ENCODE measurements at regions not wholly inside any gene's neighbourhood (a gene's known extent, or its start where the extent isn't known, plus 50 kb on each side); places are given as distances from the start of the nearest gene placed in this dataset.

- BruUV-seq (replicated peaks): no TSS peak
- Histone ChIP-seq H2AFZ (ENCODE audit: low read depth, low read length) (no peak overlapping the region), H3K27me3 (ENCODE audit: control insufficient read depth in 2 of 2, insufficient read depth in 2 of 2, low read length in 2 of 2) (0 out of 5 replicates have a peak, but pooled peaks cover 0 to 5% of the 10 kb centered on the region in 2 experiments), H3K9me1 (ENCODE audit: control insufficient read depth, insufficient read depth, low read length) (no peaks in the 10 kb centered on the region), H3K4me3 (no peak overlapping the region), H4K20me1 (replicated peaks; ENCODE audit: control insufficient read depth, insufficient read depth, low read length) (no peaks in the 10 kb centered on the region), H3K36me3 (ENCODE audit: control insufficient read depth, insufficient read depth, low read length) (no peaks in the 10 kb centered on the region), H3K79me2 (ENCODE audit: control insufficient read depth, insufficient read depth, low read length) (no peaks in the 10 kb centered on the region), H3K9ac (ENCODE audit: insufficient read depth in 1 of 2, low read depth in 2 of 2, low read length in 2 of 2) (no peak overlapping the region), H3K4me2 (ENCODE audit: insufficient read depth, low read length) (no peak overlapping the region), H3K4me1 (replicated peaks in 1 of 2; ENCODE audit: control insufficient read depth in 2 of 2, insufficient read depth in 2 of 2, low read length in 2 of 2) (no peaks in the 10 kb centered on the region), H3K9me3 (replicated peaks; ENCODE audit: control insufficient read depth, insufficient read depth, low read depth, low read length) (no peaks in the 10 kb centered on the region), H3K27ac (ENCODE audit: extremely low read depth, low read depth, low read length) (no peak overlapping the region)
- ChIA-PET POLR2A (interaction anchor here (0.6 kb wide), 1 partner anchor 11 kb away, joined by 4 read pairs; no protein-coding TSS in a partner anchor), CTCF (ENCODE audit: low intra/inter-chr PET ratio) (no interaction called here)
- in situ Hi-C loops (cut with MboI): no loop called here
- intact Hi-C loops (cut with micrococcal nuclease): no loop called here
- FAIRE-seq: no peak
- TF ChIP-seq ZNF449 (CRISPR knock-in tag; IDR thresholded peaks at IDR 0.05): no peak
- TF ChIP-seq SFPQ (IDR thresholded peaks at IDR 0.05; ENCODE audit: low read depth, low read length): no peak
- no peak for TF ChIP-seq ELK1 (CRISPR knock-in tag; IDR thresholded peaks at IDR 0.05)
- TF ChIP-seq TCF7 (IDR thresholded peaks at IDR 0.05; ENCODE audit: borderline replicate concordance): no peak
- WGBS (ENCODE audit: insufficient coverage, low coverage, missing lambda C conversion rate): 0% methylated on average over 1 of the region's 1 CpG
- DNase-seq (ENCODE audit: extremely low read depth in 1 of 4, low spot score in 3 of 4): no peak
- no peak for ATAC-seq
Measured at GRCh38 chr2:38224821-38225437, 149.0 kb upstream of the CYP1B1 start.

Measured in K562 (cell line).